HG02759 (cell line): ENCODE measurements at regions not wholly inside any gene's neighbourhood (a gene's known extent, or its start where the extent isn't known, plus 50 kb on each side); places are given as distances from the start of the nearest gene placed in this dataset.
"Not testable (repeated sequence)": the region's sequence is repeated elsewhere in the genome, so short reads cannot be mapped to it uniquely, and the experiment has no call there.

ENCODE experiments used
- ATAC-seq: cut with Tn5 transposase; IDR thresholded peaks from one replicate; pipeline ENCODE4 v1.9.1; 2021; ENCODE audit warnings: mild to moderate bottlenecking, moderate library complexity; ENCODE audit not compliant: unreplicated experiment

DNA sequence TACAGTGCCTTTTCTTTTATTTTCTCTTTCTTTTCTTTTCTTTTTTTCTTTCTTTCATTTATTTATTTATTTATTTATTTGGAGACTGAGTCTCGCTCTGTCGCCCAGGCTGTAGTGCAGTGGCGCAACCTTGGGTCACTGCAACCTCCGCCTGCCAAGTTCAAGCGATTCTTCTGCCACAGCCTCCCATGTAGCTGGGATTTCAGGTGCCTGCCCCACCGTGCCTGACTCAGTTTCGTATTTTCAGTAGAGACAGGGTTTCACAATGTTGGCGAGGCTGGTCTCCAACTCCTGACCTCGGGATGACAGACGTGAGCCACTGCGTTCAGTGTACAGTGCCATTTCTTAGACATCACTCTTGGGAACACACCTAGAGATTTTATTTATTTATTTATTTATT is 110.0 kb upstream of the ANKRD30BL start:
- not testable (repeated sequence) for ATAC-seq

DNA sequence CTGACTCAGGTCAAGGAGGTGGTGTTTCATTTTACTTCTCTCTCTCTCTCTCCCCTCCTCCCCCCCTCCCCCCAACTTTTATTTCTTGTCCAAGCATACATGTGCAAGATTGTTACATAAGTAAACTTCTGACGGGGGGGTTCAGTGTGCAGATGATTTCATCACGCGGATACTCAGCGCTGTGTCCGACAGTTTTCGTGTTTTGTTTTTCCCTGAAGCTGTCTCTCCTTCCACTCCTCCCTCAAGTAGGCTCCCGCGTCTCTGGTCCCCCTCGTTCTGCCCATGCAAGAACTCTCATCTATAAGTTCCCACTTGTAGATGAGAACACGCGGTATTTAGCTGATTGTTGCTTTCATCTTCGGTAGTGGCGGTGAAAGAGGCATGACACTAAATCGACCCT is 111.0 kb upstream of the ANKRD30BL start:
- ATAC-seq, result no peak

DNA sequence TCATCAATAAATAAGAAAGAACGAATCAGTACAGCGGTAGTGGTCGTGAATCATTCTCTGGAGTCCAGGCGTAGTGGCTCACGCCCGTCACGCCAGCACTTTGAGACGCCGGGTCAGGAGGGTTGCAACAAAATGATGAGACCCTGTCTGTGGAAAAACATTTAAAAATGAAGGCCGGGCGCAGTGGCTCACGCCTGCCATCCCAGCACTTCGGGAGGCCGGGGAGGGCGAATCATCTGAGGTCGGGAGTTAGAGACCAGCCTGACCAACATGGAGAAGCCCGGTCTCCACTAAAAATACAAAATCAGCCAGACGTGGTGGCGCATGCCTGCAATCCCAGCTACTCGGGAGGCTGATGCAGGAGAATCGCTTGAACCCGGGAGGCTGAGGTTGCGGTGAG is 111.8 kb upstream of the ANKRD30BL start:
- not testable (repeated sequence) for ATAC-seq

DNA sequence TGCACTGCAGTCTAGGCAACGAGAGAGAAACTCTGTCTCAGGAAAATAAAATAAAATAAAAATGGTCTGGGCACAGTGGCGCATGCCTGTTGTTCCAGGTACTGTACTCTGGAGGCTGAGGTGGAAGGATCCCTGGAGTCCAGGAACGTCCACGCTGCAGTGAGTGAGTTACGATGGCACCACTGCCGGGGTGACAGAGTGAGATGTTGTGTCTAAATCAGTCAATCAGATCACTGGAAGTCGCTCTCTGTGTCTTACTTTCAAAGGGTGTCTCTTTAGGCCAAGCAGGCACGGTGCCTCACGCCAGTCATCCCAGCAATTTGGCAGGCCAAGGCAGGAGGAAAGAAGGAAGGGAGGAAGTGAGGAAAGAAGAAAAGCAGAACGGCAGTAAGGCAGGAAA is 112.2 kb upstream of the ANKRD30BL start:
- ATAC-seq, result no peak

DNA sequence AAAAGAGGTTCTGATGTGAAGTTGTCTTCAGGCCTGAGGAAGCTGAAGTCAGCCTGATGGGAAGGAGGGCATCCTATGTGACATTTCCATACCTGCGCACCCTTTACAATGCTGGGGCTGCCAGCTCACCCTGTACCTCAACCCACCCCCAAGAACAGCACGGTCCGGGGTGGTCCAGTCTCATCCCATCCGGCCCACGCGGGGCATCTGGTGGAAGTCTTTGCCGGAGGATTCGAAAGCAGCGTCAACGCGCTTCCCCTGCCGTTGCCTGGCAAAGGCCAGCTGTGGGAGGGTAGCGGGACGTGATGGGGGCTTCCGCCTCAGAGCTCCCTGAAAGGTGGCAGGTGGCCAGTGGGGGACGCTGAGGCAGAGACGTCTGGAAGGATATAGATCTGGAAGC is 113.6 kb upstream of the ANKRD30BL start:
- ATAC-seq, result no peak

DNA sequence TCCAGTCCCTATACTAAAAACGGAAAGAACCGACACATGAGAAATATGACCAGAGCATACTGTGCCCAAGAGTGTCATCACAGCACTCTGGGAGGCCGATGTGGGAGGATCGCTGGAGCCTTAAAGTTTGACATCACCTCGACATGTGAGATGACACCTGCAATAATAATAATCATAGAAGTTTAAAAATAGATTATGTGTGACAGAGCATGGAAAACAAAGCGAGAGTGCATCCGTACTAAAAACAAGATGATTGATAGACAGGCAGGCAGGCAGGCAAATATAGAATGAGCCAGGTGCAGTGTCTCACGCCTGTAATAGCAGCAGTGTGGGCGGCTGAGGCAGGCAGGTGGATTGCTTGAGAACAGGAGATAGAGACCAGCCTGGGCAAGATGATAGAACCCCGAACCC is 114.8 kb upstream of the ANKRD30BL start:
- no peak for ATAC-seq

DNA sequence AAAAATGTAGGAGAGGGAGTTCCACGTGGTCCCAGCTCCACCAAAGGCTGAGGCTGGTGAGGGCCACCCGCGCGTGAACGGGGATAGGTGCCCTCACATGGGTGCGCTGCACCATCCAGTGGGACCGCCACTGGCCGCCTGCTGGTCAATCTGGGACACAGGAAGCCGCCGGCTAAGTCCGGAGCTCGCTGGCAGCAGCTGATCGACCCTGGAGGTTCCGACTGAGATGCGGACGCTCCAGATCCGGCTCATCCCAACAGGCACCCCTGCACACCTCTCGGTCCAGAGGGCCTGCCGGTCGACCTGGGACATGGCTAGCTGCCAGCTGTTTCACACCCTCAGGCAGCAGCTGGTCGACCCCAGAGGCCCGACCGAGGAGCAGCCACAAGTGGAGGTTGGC is 116.5 kb upstream of the ANKRD30BL start:
- no peak for ATAC-seq

DNA sequence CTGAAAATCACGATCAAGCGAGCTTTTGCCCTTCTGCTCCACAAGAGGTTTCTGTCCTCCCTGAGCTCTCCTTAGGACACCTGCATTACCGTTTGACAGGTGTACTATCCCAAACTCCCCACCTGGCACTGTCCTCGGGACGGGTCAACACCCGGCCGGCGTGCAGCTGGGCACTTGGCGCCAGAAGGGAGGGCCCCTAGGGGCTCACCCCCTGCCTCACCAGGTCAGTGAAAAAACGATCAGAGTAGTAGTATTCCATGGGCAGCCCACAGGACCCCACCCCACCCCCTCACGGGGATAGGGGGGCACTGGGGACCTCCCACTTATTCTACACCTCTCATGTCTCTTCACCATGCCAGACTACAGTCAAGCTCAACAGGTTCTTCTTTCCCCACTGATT is 117.6 kb upstream of the ANKRD30BL start:
- ATAC-seq, result no peak

DNA sequence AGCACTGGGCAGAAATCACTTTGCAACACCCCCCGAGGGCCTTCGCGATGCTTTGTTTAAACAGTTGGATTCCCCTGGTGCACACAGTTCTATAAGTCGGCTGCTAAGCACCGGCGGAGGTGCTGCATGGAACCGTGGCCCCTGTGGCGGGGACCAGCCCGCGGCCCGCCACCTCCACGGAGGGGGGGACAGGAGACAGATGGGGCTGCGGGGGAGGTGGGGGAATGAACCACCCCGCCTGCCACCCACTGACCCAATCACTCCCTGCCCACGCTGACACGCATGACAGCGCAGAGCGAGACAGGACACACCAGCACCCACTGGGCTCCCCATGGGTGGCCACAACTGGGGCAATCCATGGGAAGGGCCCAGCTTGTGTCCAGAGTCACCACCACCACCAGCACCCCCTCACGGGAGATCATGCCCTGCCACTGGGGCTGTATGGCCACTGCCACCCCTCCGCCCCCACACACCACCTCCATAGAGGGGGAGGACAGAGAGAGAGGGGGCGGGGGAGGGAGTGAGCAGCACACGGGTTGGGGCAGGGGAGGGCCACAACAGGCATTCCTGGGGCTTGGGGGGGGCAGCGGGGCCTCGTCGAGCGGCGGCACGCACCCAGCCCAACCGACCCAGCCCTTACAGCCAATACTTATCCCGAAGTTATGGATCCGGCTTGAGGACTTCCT is 118.3 kb upstream of the ANKRD30BL start:
- ATAC-seq, result no peak

DNA sequence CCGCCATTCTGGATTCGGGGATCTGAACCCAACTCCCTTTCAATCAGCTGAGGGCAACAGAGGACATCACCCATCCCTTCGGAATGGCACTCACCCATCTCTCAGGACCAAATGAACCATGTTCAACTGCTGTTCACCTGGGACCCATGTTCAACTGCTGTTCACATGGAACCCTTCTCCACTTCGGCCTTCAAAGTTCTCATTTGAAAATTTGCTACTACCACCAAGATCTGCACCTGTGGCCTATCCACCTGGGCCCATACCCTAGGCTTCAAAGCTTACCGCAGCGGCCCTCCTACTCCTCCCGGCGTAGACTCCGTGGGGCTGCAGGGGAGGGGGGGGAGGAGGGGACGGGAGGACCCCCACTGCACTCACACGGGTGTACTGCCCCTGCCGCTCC is 119.2 kb upstream of the ANKRD30BL start:
- ATAC-seq, result no peak

DNA sequence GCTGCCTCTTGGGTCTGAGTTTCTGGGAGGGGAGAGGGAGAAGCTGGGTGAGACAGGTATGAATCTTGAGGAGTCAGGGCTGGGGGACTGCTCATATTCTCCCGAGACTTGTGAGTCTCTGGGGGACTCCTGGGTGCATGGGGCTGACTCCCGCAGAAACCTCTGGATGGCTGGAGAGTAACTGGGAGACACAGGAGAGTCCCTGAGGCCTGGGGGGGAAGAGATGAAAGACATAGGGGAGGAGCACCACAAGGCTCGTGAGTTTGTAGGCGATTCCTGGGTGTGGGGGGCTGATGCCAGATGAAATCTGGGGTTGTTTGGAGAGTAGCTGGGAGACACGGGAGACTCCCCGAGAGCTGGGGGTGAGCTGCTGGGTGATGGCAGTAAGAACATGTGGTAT is 120.4 kb upstream of the ANKRD30BL start:
- not testable (repeated sequence) for ATAC-seq

DNA sequence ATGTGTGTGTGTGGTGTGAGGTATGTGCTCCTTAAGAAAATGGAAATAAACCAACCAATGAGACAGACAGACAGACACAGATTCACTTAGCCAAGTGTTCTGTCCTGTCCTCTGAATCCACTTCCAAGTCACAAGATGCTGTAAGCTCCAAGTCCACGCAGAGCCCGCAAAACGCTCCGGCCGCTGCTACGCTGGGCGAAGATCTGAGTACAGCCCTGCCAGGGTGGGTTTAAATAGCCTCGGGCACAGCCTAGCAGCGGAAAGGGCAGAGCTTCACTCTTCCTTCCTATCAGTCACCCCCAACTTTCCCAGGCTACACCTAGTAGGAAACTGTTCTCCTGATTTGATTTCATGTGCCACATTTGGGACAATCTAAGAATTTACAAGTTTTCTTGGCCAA is 121.2 kb upstream of the ANKRD30BL start:
- no peak for ATAC-seq

DNA sequence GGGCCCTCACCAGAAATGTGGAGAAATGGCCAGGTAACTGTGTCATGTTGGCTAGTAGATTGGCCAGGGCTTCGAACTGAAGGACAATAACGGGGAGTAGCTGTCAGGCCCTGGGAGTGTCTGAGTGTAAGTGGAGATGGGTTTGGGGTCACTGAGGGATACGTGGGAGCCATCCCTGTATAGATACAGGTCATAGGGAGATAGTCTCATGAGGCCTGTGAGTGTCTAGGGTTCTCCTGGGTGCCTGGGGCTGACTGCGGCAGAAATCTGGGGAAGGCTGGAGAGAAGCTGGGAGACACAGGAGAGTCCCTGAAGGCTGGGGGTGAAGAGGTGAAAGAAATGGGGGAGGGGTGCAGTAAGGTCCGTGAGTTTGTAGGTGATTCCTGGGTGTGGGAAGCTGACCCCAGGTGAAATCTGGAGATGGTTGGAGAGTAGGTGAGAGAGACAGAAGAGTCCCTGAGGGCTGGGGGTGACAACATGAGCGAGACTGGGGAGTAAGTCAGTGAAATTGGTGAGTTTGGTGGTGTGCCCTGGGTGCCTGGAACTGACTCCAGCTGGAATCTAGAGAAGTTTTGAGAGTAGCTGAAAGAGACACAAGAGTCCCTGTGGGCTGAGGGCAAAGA is 124.6 kb upstream of the ANKRD30BL start:
- not testable (repeated sequence) for ATAC-seq

DNA sequence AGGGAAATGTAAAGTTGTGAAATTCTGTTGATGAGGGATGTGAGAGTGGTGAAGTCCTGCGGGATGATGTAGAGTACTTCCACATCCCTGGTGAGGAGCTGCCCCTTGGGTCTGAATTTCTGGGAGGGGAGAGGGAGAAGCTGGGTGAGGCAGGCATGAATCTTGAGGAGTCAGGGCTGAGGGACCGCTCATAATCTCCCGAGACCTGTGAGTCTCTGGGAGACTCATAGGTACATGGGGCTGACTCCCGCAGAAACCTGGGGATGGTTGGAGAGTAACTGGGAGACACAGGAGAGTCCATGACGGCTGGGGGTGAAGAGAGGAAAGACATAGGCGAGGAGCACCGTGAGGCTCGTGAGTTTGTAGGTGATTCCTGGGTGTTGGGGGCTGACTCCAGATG is 126.2 kb upstream of the ANKRD30BL start:
- ATAC-seq, result not testable (repeated sequence)

DNA sequence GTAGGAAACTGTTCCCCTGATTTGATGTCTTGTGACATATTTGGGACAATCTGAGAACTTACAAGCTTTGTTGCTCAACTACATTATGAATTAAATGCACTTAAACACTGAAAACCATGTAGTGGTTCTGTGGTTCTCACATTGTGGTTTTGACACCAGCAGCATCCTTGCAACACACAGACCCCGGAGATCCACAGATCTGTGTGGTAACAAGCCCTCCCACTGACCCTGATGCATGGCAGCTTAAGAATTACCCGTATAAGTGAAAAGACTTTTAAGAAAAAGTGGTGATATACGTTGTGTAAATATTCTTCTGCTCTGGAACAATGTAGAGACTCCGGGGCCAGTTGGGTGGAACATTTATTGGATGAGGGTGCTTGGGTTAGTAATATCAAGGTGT is 127.4 kb upstream of the ANKRD30BL start:
- not testable (repeated sequence) for ATAC-seq

DNA sequence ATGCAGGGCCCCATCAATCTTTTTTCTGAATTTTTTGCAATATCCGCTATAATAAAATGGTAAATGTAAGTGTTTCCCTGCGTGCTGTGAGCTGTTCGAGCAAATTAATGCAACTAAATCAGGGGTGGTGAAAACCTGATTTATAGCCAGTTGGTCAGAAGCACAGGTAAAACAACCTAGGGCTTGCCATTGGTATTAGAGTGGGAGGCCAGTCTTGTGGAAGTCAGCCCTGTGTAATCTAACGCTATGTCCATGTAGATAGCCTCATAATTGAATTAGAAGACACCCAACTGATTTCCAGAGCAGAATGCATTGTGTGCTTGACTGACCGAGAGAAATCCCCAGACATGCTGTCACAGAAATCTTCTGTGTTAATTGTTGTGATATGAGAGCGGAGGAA is 126.8 kb upstream of the GPR39 start:
- ATAC-seq, result not testable (repeated sequence)

DNA sequence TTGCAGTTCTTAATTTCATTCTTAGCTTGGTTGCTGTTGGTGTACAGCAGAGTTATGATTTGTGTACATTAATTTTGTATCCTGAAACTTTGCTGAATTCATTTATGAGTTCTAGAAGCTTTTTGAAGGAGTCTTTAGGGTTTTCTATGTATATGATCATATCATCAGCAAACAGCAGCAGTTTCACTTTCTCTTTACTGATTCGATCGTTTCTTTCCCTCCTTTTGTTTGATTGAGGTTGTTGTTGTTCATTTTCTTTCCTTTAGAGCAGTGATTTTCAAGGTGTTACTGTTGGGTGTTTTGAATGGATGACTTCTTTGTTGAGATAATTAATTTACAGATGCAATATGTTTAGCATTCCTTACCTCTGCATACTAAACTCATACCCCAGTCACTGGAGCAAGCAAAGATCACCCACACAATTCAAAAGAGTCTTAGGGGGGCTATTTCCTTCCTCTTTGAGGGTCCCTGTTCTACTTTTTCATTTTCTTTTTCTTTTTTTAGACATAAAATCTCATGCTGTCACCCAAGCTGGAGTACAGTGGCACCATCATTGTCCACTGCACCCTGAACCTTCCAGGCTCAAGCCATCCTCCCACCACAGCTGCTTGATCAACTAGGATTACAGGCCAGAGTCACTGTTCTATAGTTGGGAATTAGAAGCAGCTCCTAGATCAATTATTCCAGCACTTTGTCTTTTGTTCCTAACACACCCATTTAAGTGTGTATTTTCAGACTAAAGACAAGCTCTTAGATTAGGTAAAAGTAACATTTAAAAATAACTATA is 115.8 kb upstream of the GPR39 start:
- not testable (repeated sequence) for ATAC-seq

DNA sequence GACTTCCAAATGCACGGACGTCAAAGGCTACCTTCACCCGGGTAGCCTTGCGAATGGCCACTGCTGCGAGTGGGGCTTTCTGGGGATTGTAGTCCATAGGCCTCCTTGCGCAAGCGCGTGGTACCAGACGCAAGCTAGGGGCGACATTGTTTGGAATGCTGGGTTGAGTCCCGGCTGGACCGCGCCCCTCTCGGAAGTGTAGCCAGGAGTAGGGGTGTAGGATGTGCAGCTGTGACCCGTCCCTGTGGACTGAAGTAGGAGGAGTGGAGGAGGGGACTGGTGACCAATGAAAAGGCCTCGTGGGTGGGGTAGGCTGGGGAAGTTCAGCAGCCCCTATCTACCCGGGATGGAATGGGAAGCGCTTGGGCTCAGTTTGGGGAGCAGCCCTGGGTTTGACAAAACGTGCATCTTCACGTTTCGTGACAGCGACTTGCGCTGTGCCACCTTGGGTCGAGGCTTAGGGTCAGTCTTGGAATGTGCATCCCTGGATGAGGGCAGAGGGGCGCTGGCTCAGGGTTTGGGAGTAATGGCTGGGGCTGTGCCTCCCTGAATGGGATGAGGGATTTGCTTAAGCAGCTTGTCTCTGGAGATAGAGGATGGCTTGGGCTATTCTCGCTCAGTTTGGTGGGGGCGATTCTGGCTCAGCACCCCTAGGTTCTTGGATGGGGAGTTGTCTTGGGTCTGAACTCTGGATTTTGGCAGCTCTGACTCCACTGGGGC is 111.8 kb upstream of the GPR39 start:
- ATAC-seq, result not testable (repeated sequence)

DNA sequence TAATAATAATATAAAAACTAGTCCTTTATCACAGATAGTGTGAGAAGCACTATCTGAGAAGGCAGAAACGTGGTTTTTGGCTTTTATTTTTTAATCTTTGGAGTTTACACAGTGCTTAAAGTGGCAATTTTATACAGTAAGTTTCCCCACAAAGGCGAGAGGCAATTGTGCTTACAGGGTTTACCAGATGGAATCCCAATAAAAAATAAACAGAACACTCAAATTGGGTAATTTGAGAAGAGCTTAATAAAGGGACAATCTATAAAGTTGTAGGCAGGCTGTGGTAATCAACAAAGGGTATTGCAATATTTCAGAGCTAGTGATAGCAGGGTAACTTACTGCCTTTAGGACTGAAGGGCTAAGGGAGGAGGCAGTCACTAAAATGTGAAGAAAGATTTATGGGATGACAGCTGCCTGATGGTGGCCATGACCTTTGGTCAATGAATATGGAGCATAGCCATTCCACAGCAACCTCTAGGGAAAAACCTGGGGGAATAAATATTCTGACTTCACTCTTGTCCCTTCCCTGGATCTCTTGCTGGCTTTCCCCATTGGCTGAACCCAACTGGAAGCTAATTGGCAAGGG is 108.9 kb upstream of the GPR39 start:
- not testable (repeated sequence) for ATAC-seq

DNA sequence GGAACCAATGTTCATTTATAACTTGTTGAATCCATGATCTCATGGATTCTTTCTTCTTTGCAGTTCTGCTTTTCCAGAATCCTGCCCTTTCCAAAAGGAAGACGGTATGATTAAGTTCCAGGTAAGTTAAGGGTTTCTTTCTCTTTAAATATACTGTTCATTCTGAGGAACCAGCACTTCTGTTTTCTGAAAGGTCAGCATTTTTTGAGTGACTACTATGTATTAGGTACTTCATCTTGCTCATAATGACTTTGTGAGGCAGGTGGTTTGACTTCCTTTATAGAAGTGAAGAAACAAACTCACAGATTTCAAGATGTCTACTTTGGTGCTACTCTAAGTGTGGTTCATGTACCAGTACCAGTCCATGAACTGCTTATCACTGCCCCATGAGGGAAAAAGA is 107.4 kb upstream of the GPR39 start:
- ATAC-seq, result not testable (repeated sequence)

DNA sequence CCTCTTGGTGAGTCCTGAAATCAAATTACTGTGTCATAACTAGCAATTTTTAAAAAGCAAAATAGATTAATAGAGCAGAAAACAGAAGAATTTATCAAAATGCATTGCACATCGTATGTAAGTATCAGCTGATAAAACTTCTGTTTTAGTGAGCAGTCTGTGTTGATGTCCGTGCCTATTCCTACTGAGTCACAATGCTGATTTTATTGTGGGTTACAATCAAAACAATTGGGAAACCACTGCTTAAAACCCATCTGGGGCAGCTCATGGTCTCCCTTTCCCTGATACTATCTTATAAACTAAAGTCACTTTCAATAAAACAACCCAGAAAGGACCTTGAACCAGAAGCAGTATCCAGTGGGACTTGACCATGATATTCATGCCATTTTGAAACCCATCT is 101.1 kb upstream of the GPR39 start:
- not testable (repeated sequence) for ATAC-seq
